SK-N-SH (cell line): ENCODE measurements at regions not wholly inside any gene's neighbourhood (a gene's known extent, or its start where the extent isn't known, plus 50 kb on each side); places are given as distances from the start of the nearest gene placed in this dataset.

Source experiments
- CTCF ChIA-PET: fragments of 300-600, 350-600 bp; formaldehyde crosslinking; extraction: SDS; loops from one replicate; lab custom pipeline; 2021; lab: Yijun Ruan, JAX
- POLR2A ChIA-PET: fragments of 350-600 bp; sonication (Branson Sonifier 250); formaldehyde crosslinking; extraction: SDS; loops from one replicate; lab custom pipeline; 2020; ENCODE audit warnings: antibody characterized with exemption, inconsistent platforms; lab: Yijun Ruan, JAX
- DNase-seq: peaks from one replicate; pipeline ENCODE4 v3.0.0; 2012
- H2AFZ ChIP-seq: fragments of 200-600 bp; sonication (generic); 2 replicates; pipeline ENCODE4 v1.8.1; 2016; ENCODE audit warnings: antibody characterized with exemption, mild to moderate bottlenecking, low read depth
- H3F3A ChIP-seq: fragments of 200-600 bp; sonication (generic); replicated peaks from 2 replicates; pipeline ENCODE3; 2016; ENCODE audit warnings: antibody characterized with exemption, mild to moderate bottlenecking; ENCODE audit not compliant: insufficient read depth
- H3K27ac ChIP-seq, 2 experiments: fragments of 200-500 bp in 1 of 2; fragments of 200-600 bp in 1 of 2; sonication (Bioruptor generic) in 1 of 2; sonication (generic), shearing (Covaris generic) in 1 of 2; 2 replicates each; pipeline versions ENCODE4 v1.5.1 to v1.6.1; 2014 to 2016; ENCODE audit warnings: low read depth in 2 of 2, inconsistent platforms in 1 of 2, low read length in 1 of 2, mild to moderate bottlenecking in 1 of 2, mixed read lengths in 1 of 2
- H3K27me3 ChIP-seq: fragments of 200-600 bp; sonication (generic), shearing (Covaris generic); 2 replicates; pipeline ENCODE4 v1.6.1; 2016; ENCODE audit warnings: mixed run types; ENCODE audit not compliant: insufficient read depth
- H3K36me3 ChIP-seq, 2 experiments: fragments of 200-500 bp in 1 of 2; fragments of 200-600 bp in 1 of 2; sonication (Bioruptor generic) in 1 of 2; sonication (generic) in 1 of 2; replicated peaks in 1 of 2; 2 replicates each; pipeline versions ENCODE3 to v1.5.1; 2014 to 2016; ENCODE audit warnings: low read length in 1 of 2, mild to moderate bottlenecking in 1 of 2; ENCODE audit not compliant: insufficient read depth in 2 of 2, control insufficient read depth in 1 of 2
- H3K4me1 ChIP-seq, 2 experiments: fragments of 200-500 bp in 1 of 2; fragments of 200-600 bp in 1 of 2; sonication (Bioruptor generic) in 1 of 2; sonication (generic), shearing (Covaris generic) in 1 of 2; 2 replicates each; pipeline versions ENCODE4 v1.5.1 to v1.6.1; 2014 to 2016; ENCODE audit warnings: low read depth in 1 of 2, low read length in 1 of 2, mixed run types in 1 of 2; ENCODE audit not compliant: insufficient read depth in 2 of 2, control insufficient read depth in 1 of 2
- H3K4me2 ChIP-seq: fragments of 200-600 bp; sonication (generic), shearing (Covaris generic); 2 replicates; pipeline ENCODE4 v1.6.1; 2017; ENCODE audit warnings: mixed run types
- H3K4me3 ChIP-seq, 2 experiments: fragments of 200-500 bp in 1 of 2; fragments of 200-600 bp in 1 of 2; sonication (Bioruptor generic) in 1 of 2; sonication (generic), shearing (Covaris generic) in 1 of 2; 2 replicates each; pipeline versions ENCODE4 v1.5.1 to v1.8.1; 2014 to 2016; ENCODE audit warnings: low read depth in 2 of 2, inconsistent platforms in 1 of 2, low read length in 1 of 2, mild to moderate bottlenecking in 1 of 2, mixed read lengths in 1 of 2, moderate library complexity in 1 of 2
- H3K79me2 ChIP-seq: fragments of 200-600 bp; sonication (generic); 2 replicates; pipeline ENCODE4 v1.8.1; 2017; ENCODE audit warnings: mild to moderate bottlenecking; ENCODE audit not compliant: insufficient read depth
- H3K9ac ChIP-seq: fragments of 200-600 bp; sonication (generic); 2 replicates; pipeline ENCODE4 v1.6.1; 2017; ENCODE audit warnings: mixed run types
- H3K9me2 ChIP-seq: fragments of 200-600 bp; sonication (generic); 2 replicates; pipeline ENCODE4 v1.6.1; 2017; ENCODE audit warnings: mixed run types
- H3K9me3 ChIP-seq: fragments of 200-600 bp; sonication (generic); 2 replicates; pipeline ENCODE4 v1.6.1; 2017; ENCODE audit warnings: mixed run types, mild to moderate bottlenecking, moderate library complexity
- H4K20me1 ChIP-seq: fragments of 200-600 bp; sonication (generic); 2 replicates; pipeline ENCODE4 v1.6.1; 2017; ENCODE audit warnings: mild to moderate bottlenecking, mixed run types; ENCODE audit not compliant: insufficient read depth
- CHD2 ChIP-seq: fragments of 150-350 bp; IDR thresholded peaks from 2 replicates; pipeline ENCODE4 v1.6.1; 2018; ENCODE audit warnings: low read length; ENCODE audit not compliant: partially characterized antibody
- FOXJ3 ChIP-seq: sonication (generic); formaldehyde crosslinking; IDR thresholded peaks from 2 replicates; pipeline ENCODE4 v1.5.1; 2020; ENCODE audit warnings: mild to moderate bottlenecking, missing genetic modification reagents
- GABPA ChIP-seq: IDR thresholded peaks from 2 replicates; pipeline ENCODE4 v1.4.0; 2012; ENCODE audit warnings: low read depth, mild to moderate bottlenecking
- MEF2A ChIP-seq: IDR thresholded peaks from 2 replicates; pipeline ENCODE4 v1.4.0; 2012; ENCODE audit warnings: low read depth, borderline replicate concordance
- MXI1 ChIP-seq: IDR thresholded peaks from 2 replicates; pipeline ENCODE4 v1.6.1; 2012; ENCODE audit warnings: mild to moderate bottlenecking, low read depth, low read length, improper control_type of control experiment
- NFIC ChIP-seq: IDR thresholded peaks from 2 replicates; pipeline ENCODE4 v1.4.0; 2012; ENCODE audit warnings: borderline replicate concordance
- NRF1 ChIP-seq: IDR thresholded peaks from 2 replicates; pipeline ENCODE4 v1.6.1; 2012; ENCODE audit warnings: low read depth, mild to moderate bottlenecking, low read length
- POLR2AphosphoS5 ChIP-seq: IDR thresholded peaks from 2 replicates; pipeline ENCODE4 v1.6.1; 2012; ENCODE audit warnings: low read depth, low read length
- RAD21 ChIP-seq: IDR thresholded peaks from 2 replicates; pipeline ENCODE4 v1.6.1; 2012; ENCODE audit warnings: mild to moderate bottlenecking, low read length
- SIN3A ChIP-seq: IDR thresholded peaks from 2 replicates; pipeline ENCODE4 v1.6.1; 2012; ENCODE audit warnings: low read depth, mild to moderate bottlenecking, low read length, moderate library complexity, borderline replicate concordance
- SMC3 ChIP-seq: IDR thresholded peaks from 2 replicates; pipeline ENCODE4 v1.6.1; 2012; ENCODE audit warnings: low read depth, low read length, improper control_type of control experiment
- TCF12 ChIP-seq: IDR thresholded peaks from 2 replicates; pipeline ENCODE4 v1.4.0; 2012
- TEAD4 ChIP-seq: IDR thresholded peaks from 2 replicates; pipeline ENCODE4 v1.4.0; 2012; ENCODE audit warnings: mild to moderate bottlenecking, borderline replicate concordance; ENCODE audit not compliant: insufficient read depth
- YY1 ChIP-seq: IDR thresholded peaks from 2 replicates; pipeline ENCODE4 v1.4.0; 2012; ENCODE audit warnings: low read depth, mild to moderate bottlenecking
- WGBS: methylation state at CpG from one replicate; pipeline ENCODE4 v1.1.6; 2017; ENCODE audit warnings: low lambda C conversion rate; 5-methylcytosine and 5-hydroxymethylcytosine counted together
- TF ChIP-seq, protein P1 (sequence below): IDR thresholded peaks from 2 replicates; pipeline ENCODE4 v1.4.0; 2012; ENCODE audit warnings: low read depth, borderline replicate concordance
- TF ChIP-seq, protein P2 (sequence below): IDR thresholded peaks from 2 replicates; pipeline ENCODE4; 2012
- TF ChIP-seq, protein P3 (sequence below): fragments of 150-350 bp; IDR thresholded peaks from 2 replicates; pipeline ENCODE4 v1.6.1; 2016; ENCODE audit warnings: mild to moderate bottlenecking, low read depth, low read length
- TF ChIP-seq, protein P4 (sequence below): fragments of 150-350 bp; IDR thresholded peaks from 2 replicates; pipeline ENCODE4 v1.6.1; 2017; ENCODE audit warnings: antibody characterized with exemption, low read length, low read depth, borderline replicate concordance
- TF ChIP-seq, protein P5 (sequence below): IDR thresholded peaks from 2 replicates; pipeline ENCODE4 v1.4.0; 2012; ENCODE audit warnings: low read depth, borderline replicate concordance
- TF ChIP-seq, protein P6 (sequence below): fragments of 200-600 bp; sonication (generic); IDR thresholded peaks from 2 replicates; pipeline ENCODE4 v1.6.1; 2017; ENCODE audit warnings: antibody characterized with exemption, mild to moderate bottlenecking, moderate library complexity

DNA sequence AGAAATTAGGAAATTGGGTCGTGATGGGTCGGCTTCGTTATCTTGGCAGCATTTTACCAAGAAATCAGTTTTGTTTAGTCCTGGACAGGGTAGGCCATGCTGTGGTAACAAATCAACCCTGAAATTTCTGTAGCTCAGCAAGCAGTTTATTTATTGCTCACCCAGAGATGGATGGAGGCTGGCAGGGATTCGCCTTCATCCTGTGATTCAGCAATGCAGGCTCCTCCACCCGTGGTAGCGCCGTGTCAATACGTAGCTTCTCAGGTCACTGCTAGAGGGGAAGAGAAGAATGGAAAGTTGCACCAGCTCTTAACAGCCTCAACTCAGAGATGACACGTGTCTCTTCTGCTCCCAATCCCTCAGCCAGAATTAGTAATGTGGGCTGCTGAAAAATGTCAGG, 157.0 kb upstream of the SGK1 start:
- no peak for TF ChIP-seq CHD2
- no peaks in the 10 kb centered on the region for H4K20me1 ChIP-seq
- H3K27ac ChIP-seq = no peak overlapping the region
- ChIA-PET POLR2A (no interaction called here), CTCF (no interaction called here)
- peaks cover 4% of the 10 kb centered on the region for H3F3A ChIP-seq
- DNase-seq = no peak
- H3K79me2 ChIP-seq = no peaks in the 10 kb centered on the region
- H3K9me3 ChIP-seq = no peaks in the 10 kb centered on the region
- H3K4me2 ChIP-seq = no peak overlapping the region
- no peak overlapping the region for H2AFZ ChIP-seq
- WGBS = 95% methylated on average over 9 of the region's 9 CpGs
- H3K27me3 ChIP-seq = no peaks in the 10 kb centered on the region
- no peaks in the 10 kb centered on the region for H3K4me1 ChIP-seq
- no peak overlapping the region for H3K4me3 ChIP-seq
- H3K36me3 ChIP-seq = no peaks in the 10 kb centered on the region
- no peak overlapping the region for H3K9ac ChIP-seq
- no peaks in the 10 kb centered on the region for H3K9me2 ChIP-seq

DNA sequence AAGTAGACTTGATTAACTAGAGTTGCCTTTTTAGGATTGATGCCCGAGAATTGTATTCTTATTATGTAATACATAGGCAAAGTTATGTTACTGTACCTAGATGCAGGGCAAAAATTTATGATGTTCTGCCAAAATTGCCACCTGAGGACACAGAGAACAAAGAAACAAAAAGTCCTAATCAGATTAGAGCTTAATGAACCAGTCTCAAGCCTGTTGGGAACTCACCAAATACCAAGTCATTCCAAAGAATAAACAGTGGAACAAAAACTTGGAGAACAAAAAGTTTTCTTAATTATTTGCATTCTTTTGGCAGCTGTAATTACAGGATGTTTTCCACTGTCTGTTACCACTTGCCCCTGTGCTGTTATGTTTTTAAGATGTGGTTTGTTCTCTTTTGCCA, 154.7 kb upstream of the SGK1 start:
- Histone ChIP-seq H4K20me1 (no peaks in the 10 kb centered on the region), H3K9me3 (no peaks in the 10 kb centered on the region), H3K9me2 (no peaks in the 10 kb centered on the region), H3K36me3 (no peaks in the 10 kb centered on the region), H2AFZ (no peak overlapping the region), H3K27ac (no peak overlapping the region), H3K4me1 (peaks cover 0 to 6% of the 10 kb centered on the region in 2 experiments; a peak in 2 of 4 replicates), H3F3A (no peaks in the 10 kb centered on the region), H3K9ac (no peak overlapping the region), H3K79me2 (no peaks in the 10 kb centered on the region), H3K4me2 (no peak overlapping the region), H3K4me3 (no peak overlapping the region), H3K27me3 (no peaks in the 10 kb centered on the region)
- WGBS = 96% methylated on average over 1 of the region's 1 CpG
- DNase-seq = no peak
- TF ChIP-seq RAD21 (no peak), NRF1 (no peak), GABPA (no peak), YY1 (no peak), POLR2AphosphoS5 (no peak), NFIC (no peak), SMC3 (no peak), TEAD4 (no peak), TCF12 (no peak), FOXJ3 (CRISPR knock-in tag) (no peak), MXI1 (no peak), MEF2A (no peak), SIN3A (no peak)
- TF ChIP-seq, protein P1, sequence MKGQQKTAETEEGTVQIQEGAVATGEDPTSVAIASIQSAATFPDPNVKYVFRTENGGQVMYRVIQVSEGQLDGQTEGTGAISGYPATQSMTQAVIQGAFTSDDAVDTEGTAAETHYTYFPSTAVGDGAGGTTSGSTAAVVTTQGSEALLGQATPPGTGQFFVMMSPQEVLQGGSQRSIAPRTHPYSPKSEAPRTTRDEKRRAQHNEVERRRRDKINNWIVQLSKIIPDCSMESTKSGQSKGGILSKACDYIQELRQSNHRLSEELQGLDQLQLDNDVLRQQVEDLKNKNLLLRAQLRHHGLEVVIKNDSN = no peak
- TF ChIP-seq, protein P2, sequence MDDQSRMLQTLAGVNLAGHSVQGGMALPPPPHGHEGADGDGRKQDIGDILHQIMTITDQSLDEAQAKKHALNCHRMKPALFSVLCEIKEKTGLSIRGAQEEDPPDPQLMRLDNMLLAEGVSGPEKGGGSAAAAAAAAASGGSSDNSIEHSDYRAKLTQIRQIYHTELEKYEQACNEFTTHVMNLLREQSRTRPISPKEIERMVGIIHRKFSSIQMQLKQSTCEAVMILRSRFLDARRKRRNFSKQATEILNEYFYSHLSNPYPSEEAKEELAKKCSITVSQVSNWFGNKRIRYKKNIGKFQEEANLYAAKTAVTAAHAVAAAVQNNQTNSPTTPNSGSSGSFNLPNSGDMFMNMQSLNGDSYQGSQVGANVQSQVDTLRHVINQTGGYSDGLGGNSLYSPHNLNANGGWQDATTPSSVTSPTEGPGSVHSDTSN = no peak
- TF ChIP-seq, protein P3, sequence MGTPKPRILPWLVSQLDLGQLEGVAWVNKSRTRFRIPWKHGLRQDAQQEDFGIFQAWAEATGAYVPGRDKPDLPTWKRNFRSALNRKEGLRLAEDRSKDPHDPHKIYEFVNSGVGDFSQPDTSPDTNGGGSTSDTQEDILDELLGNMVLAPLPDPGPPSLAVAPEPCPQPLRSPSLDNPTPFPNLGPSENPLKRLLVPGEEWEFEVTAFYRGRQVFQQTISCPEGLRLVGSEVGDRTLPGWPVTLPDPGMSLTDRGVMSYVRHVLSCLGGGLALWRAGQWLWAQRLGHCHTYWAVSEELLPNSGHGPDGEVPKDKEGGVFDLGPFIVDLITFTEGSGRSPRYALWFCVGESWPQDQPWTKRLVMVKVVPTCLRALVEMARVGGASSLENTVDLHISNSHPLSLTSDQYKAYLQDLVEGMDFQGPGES = no peak
- TF ChIP-seq, protein P4, sequence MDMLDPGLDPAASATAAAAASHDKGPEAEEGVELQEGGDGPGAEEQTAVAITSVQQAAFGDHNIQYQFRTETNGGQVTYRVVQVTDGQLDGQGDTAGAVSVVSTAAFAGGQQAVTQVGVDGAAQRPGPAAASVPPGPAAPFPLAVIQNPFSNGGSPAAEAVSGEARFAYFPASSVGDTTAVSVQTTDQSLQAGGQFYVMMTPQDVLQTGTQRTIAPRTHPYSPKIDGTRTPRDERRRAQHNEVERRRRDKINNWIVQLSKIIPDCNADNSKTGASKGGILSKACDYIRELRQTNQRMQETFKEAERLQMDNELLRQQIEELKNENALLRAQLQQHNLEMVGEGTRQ = no peak
- TF ChIP-seq, protein P5, sequence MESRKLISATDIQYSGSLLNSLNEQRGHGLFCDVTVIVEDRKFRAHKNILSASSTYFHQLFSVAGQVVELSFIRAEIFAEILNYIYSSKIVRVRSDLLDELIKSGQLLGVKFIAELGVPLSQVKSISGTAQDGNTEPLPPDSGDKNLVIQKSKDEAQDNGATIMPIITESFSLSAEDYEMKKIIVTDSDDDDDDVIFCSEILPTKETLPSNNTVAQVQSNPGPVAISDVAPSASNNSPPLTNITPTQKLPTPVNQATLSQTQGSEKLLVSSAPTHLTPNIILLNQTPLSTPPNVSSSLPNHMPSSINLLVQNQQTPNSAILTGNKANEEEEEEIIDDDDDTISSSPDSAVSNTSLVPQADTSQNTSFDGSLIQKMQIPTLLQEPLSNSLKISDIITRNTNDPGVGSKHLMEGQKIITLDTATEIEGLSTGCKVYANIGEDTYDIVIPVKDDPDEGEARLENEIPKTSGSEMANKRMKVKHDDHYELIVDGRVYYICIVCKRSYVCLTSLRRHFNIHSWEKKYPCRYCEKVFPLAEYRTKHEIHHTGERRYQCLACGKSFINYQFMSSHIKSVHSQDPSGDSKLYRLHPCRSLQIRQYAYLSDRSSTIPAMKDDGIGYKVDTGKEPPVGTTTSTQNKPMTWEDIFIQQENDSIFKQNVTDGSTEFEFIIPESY = no peak
- TF ChIP-seq, protein P6, sequence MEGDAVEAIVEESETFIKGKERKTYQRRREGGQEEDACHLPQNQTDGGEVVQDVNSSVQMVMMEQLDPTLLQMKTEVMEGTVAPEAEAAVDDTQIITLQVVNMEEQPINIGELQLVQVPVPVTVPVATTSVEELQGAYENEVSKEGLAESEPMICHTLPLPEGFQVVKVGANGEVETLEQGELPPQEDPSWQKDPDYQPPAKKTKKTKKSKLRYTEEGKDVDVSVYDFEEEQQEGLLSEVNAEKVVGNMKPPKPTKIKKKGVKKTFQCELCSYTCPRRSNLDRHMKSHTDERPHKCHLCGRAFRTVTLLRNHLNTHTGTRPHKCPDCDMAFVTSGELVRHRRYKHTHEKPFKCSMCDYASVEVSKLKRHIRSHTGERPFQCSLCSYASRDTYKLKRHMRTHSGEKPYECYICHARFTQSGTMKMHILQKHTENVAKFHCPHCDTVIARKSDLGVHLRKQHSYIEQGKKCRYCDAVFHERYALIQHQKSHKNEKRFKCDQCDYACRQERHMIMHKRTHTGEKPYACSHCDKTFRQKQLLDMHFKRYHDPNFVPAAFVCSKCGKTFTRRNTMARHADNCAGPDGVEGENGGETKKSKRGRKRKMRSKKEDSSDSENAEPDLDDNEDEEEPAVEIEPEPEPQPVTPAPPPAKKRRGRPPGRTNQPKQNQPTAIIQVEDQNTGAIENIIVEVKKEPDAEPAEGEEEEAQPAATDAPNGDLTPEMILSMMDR = no peak
- POLR2A ChIA-PET = no interaction called here
- CTCF ChIA-PET = no interaction called here
